ENCODE measurements at regions not wholly inside any gene's neighbourhood (a gene's known extent, or its start where the extent isn't known, plus 50 kb on each side); places are given as distances from the start of the nearest gene placed in this dataset.
"Not testable (repeated sequence)": the region's sequence is repeated elsewhere in the genome, so short reads cannot be mapped to it uniquely, and the experiment has no call there.

- TF ChIP-seq, protein P1, sequence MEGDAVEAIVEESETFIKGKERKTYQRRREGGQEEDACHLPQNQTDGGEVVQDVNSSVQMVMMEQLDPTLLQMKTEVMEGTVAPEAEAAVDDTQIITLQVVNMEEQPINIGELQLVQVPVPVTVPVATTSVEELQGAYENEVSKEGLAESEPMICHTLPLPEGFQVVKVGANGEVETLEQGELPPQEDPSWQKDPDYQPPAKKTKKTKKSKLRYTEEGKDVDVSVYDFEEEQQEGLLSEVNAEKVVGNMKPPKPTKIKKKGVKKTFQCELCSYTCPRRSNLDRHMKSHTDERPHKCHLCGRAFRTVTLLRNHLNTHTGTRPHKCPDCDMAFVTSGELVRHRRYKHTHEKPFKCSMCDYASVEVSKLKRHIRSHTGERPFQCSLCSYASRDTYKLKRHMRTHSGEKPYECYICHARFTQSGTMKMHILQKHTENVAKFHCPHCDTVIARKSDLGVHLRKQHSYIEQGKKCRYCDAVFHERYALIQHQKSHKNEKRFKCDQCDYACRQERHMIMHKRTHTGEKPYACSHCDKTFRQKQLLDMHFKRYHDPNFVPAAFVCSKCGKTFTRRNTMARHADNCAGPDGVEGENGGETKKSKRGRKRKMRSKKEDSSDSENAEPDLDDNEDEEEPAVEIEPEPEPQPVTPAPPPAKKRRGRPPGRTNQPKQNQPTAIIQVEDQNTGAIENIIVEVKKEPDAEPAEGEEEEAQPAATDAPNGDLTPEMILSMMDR (IDR thresholded peaks at IDR 0.05): not testable (repeated sequence)
- not testable (repeated sequence) for TF ChIP-seq POLR2A (IDR thresholded peaks at IDR 0.05)
Measured at GRCh38 chr9:38895227-38895626, 175.3 kb upstream of the FAM240B start.

All from vagina (tissue), 2 donors.